ENCODE measurements at regions not wholly inside any gene's neighbourhood (a gene's known extent, or its start where the extent isn't known, plus 50 kb on each side); places are given as distances from the start of the nearest gene placed in this dataset.

DNA sequence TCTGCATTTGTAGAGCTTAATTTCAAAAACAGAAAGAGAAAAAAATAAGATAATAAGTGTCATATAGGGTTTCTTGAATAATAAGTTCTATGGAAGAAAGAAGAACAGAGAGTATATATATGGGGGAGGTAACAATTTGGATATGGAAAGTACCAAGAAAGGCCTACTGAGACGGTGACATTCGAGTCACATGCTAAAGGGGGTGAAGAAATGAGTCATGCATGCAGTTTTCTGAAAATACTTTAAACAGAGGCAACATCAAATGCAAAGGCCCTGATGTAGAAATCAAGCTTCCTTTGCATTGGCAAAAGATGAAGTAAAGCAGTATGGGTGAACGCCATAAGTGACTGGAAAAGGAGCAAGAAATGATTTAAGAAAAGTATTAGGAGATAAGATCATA is 371.6 kb upstream of the ZNF385D start (continued):
- TF ChIP-seq CBX3 (IDR thresholded peaks at IDR 0.05; ENCODE audit: low read depth) (no peak), SP1 (IDR thresholded peaks at IDR 0.05; ENCODE audit: low read depth) (no peak)

DNA sequence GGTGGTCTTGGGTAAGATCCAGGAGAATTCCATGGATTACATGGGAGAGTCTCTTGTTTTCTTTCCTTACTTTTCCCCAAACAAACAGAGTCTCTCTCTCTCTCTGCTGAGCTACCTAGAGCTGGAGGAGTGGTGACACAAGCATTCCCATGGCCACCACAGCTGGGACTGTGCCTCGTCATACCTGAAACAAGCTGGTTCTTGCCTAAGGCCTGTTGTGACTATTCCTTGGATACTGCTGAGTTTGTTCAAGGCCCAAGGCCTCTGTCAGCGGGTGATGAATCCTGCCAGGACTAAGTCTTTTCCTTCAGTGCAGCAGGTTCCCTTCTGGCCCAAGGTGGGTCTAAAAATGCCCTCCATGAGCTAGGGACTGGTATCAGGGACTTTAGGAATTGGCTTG is 378.1 kb upstream of the ZNF385D start:
- no peaks in the 10 kb centered on the region for H4K20me1 ChIP-seq (ENCODE audit: insufficient read depth)
- peaks cover 0 to 3% of the 10 kb centered on the region in 2 experiments; a peak in 2 of 4 replicates for H3K9me3 ChIP-seq (ENCODE audit: control insufficient read depth in 1 of 2, insufficient read depth in 1 of 2, low read depth in 1 of 2, low read length in 2 of 2)
- intact Hi-C loops (cut with micrococcal nuclease): no loop called here
- no peak overlapping the region for H3K4me3 ChIP-seq (replicated peaks in 1 of 2; ENCODE audit: low read depth in 1 of 2, low read length in 2 of 2)
- no TSS peak for BruUV-seq (replicated peaks)
- no peaks in the 10 kb centered on the region for H3K36me3 ChIP-seq (ENCODE audit: control insufficient read depth in 1 of 2, insufficient read depth in 2 of 2, low read length in 2 of 2)
- no peak overlapping the region for H3K4me2 ChIP-seq (ENCODE audit: low read length)
- H3K27ac ChIP-seq (ENCODE audit: low read depth, low read length): no peak overlapping the region
- no peaks in the 10 kb centered on the region for H3K4me1 ChIP-seq (ENCODE audit: control insufficient read depth in 1 of 2, insufficient read depth in 2 of 2, low read length in 2 of 2)
- no peaks in the 10 kb centered on the region for H3K9me2 ChIP-seq (ENCODE audit: insufficient read depth)
- H3K27me3 ChIP-seq (ENCODE audit: insufficient read depth, low read length): no peaks in the 10 kb centered on the region
- no peak for DNase-seq (ENCODE audit: low read depth, low spot score)
- TF ChIP-seq POLR2A (IDR thresholded peaks at IDR 0.05; ENCODE audit: borderline replicate concordance, extremely low read depth, insufficient read depth, insufficient read length): no peak
- no peak for TF ChIP-seq YY1 (IDR thresholded peaks at IDR 0.05; ENCODE audit: extremely low read depth, insufficient replicate concordance, low read depth, low read length)
- no peak for TF ChIP-seq EGR1 (IDR thresholded peaks at IDR 0.05; ENCODE audit: low read depth)
- no peak for TF ChIP-seq ZFX (IDR thresholded peaks at IDR 0.05)
- TF ChIP-seq SIN3A (IDR thresholded peaks at IDR 0.05; ENCODE audit: low read depth): no peak
- TF ChIP-seq EZH2 (IDR thresholded peaks at IDR 0.05): no peak
- TF ChIP-seq, protein P1, sequence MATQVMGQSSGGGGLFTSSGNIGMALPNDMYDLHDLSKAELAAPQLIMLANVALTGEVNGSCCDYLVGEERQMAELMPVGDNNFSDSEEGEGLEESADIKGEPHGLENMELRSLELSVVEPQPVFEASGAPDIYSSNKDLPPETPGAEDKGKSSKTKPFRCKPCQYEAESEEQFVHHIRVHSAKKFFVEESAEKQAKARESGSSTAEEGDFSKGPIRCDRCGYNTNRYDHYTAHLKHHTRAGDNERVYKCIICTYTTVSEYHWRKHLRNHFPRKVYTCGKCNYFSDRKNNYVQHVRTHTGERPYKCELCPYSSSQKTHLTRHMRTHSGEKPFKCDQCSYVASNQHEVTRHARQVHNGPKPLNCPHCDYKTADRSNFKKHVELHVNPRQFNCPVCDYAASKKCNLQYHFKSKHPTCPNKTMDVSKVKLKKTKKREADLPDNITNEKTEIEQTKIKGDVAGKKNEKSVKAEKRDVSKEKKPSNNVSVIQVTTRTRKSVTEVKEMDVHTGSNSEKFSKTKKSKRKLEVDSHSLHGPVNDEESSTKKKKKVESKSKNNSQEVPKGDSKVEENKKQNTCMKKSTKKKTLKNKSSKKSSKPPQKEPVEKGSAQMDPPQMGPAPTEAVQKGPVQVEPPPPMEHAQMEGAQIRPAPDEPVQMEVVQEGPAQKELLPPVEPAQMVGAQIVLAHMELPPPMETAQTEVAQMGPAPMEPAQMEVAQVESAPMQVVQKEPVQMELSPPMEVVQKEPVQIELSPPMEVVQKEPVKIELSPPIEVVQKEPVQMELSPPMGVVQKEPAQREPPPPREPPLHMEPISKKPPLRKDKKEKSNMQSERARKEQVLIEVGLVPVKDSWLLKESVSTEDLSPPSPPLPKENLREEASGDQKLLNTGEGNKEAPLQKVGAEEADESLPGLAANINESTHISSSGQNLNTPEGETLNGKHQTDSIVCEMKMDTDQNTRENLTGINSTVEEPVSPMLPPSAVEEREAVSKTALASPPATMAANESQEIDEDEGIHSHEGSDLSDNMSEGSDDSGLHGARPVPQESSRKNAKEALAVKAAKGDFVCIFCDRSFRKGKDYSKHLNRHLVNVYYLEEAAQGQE (IDR thresholded peaks at IDR 0.05; ENCODE audit: low read depth): no peak
- no peak for TF ChIP-seq POLR2AphosphoS5 (IDR thresholded peaks at IDR 0.05; ENCODE audit: low read depth, low read length)
- TF ChIP-seq, protein P2, sequence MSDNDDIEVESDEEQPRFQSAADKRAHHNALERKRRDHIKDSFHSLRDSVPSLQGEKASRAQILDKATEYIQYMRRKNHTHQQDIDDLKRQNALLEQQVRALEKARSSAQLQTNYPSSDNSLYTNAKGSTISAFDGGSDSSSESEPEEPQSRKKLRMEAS (IDR thresholded peaks at IDR 0.05): no peak
- no peak for TF ChIP-seq SRF (IDR thresholded peaks at IDR 0.05; ENCODE audit: low read depth)
- TF ChIP-seq CBX3 (IDR thresholded peaks at IDR 0.05; ENCODE audit: low read depth): no peak
- TF ChIP-seq SP1 (IDR thresholded peaks at IDR 0.05; ENCODE audit: low read depth): no peak
- no peak for TF ChIP-seq ELF1 (IDR thresholded peaks at IDR 0.05; ENCODE audit: borderline replicate concordance, low read depth)
- TF ChIP-seq, protein P3, sequence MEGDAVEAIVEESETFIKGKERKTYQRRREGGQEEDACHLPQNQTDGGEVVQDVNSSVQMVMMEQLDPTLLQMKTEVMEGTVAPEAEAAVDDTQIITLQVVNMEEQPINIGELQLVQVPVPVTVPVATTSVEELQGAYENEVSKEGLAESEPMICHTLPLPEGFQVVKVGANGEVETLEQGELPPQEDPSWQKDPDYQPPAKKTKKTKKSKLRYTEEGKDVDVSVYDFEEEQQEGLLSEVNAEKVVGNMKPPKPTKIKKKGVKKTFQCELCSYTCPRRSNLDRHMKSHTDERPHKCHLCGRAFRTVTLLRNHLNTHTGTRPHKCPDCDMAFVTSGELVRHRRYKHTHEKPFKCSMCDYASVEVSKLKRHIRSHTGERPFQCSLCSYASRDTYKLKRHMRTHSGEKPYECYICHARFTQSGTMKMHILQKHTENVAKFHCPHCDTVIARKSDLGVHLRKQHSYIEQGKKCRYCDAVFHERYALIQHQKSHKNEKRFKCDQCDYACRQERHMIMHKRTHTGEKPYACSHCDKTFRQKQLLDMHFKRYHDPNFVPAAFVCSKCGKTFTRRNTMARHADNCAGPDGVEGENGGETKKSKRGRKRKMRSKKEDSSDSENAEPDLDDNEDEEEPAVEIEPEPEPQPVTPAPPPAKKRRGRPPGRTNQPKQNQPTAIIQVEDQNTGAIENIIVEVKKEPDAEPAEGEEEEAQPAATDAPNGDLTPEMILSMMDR (IDR thresholded peaks at IDR 0.05 in 2 of 3, conservative IDR thresholded peaks at IDR 0.05 in 1 of 3; ENCODE audit: borderline replicate concordance in 1 of 3, insufficient read depth in 1 of 3, low read depth in 2 of 3, low read length in 2 of 3): no peak
- TF ChIP-seq JUND (IDR thresholded peaks at IDR 0.05): no peak
- no peak for TF ChIP-seq FOSL1 (IDR thresholded peaks at IDR 0.05; ENCODE audit: low read depth)
- no peak for TF ChIP-seq RAD21 (IDR thresholded peaks at IDR 0.05; ENCODE audit: low read depth)
- no peak for TF ChIP-seq CEBPB (IDR thresholded peaks at IDR 0.05; ENCODE audit: low read depth)
- TF ChIP-seq TCF7L2 (IDR thresholded peaks at IDR 0.05; ENCODE audit: borderline replicate concordance, extremely low read depth, insufficient read depth, insufficient read length): no peak
- no peaks in the 10 kb centered on the region for H3K79me2 ChIP-seq (ENCODE audit: insufficient read depth, low read length)
- ChIA-PET CTCF (no interaction called here), POLR2A (no interaction called here), RAD21 (ENCODE audit: low non-redundant PET in 1 of 2, low total read pairs in 2 of 2, uncharacterized antibody in 2 of 2, unreplicated experiment in 2 of 2) (no interaction called here)
- H3K9ac ChIP-seq (ENCODE audit: low read length): no peak overlapping the region
- ATAC-seq: no peak
- no peak overlapping the region for H2AFZ ChIP-seq (ENCODE audit: low read depth, low read length, poor library complexity, severe bottlenecking)
